Lung (tissue), 11 donors: ENCODE measurements at regions not wholly inside any gene's neighbourhood (a gene's known extent, or its start where the extent isn't known, plus 50 kb on each side); places are given as distances from the start of the nearest gene placed in this dataset.

Experiments used
- ATAC-seq: fragments of 200-7000 bp; cut with Tn5 transposase; one replicate; pipeline ENCODE4 v1.9.1; 2020; ENCODE audit warnings: moderate number of reproducible peaks; ENCODE audit not compliant: insufficient read depth, low FRiP score
- DNase-seq, 3 donors: peaks; one replicate each; pipeline ENCODE4 v3.0.0-alpha.2; 2013 to 2017
- H3K27ac ChIP-seq, 2 donors: one replicate each; pipeline ENCODE4 v1.5.1; 2013; ENCODE audit warnings: mild to moderate bottlenecking in 2 of 2, moderate library complexity in 2 of 2, control low read depth in 1 of 2, inconsistent platforms in 1 of 2, low read depth in 1 of 2, low read length in 1 of 2
- H3K27me3 ChIP-seq, 3 donors: one replicate each; pipeline ENCODE4 v1.5.1; 2013; ENCODE audit warnings: low read length in 2 of 3; ENCODE audit not compliant: control insufficient read depth in 3 of 3, insufficient read depth in 3 of 3
- H3K36me3 ChIP-seq, 4 donors: one replicate each; pipeline ENCODE4 v1.5.1; 2013; ENCODE audit warnings: low read length in 4 of 4, mild to moderate bottlenecking in 1 of 4, moderate library complexity in 1 of 4; ENCODE audit not compliant: control insufficient read depth in 4 of 4, insufficient read depth in 4 of 4
- H3K4me1 ChIP-seq, 5 donors: one replicate each; pipeline ENCODE4 v1.5.1; 2013; ENCODE audit warnings: low read length in 5 of 5, mild to moderate bottlenecking in 2 of 5, moderate library complexity in 1 of 5; ENCODE audit not compliant: control insufficient read depth in 5 of 5, insufficient read depth in 5 of 5
- H3K4me3 ChIP-seq: one replicate; pipeline ENCODE4 v1.5.1; 2013; ENCODE audit warnings: mild to moderate bottlenecking, control low read depth, moderate library complexity
- H3K9ac ChIP-seq, 2 donors: one replicate each; pipeline ENCODE4 v1.5.1; 2013; ENCODE audit warnings: low read length in 2 of 2, control low read depth in 1 of 2; ENCODE audit not compliant: insufficient read depth in 1 of 2
- H3K9me3 ChIP-seq, 4 donors: one replicate each; pipeline ENCODE4 v1.5.1; 2013; ENCODE audit warnings: low read length in 3 of 4, mild to moderate bottlenecking in 1 of 4, moderate library complexity in 1 of 4; ENCODE audit not compliant: control insufficient read depth in 4 of 4, insufficient read depth in 3 of 4
- WGBS, 2 donors: extraction: QIAGEN DNeasy Blood & Tissue Kit; methylation state at CpG; one replicate each; pipeline ENCODE4 v1.1.7; 2013; 5-methylcytosine and 5-hydroxymethylcytosine counted together
- TF ChIP-seq, protein P1 (sequence below): IDR thresholded peaks from 2 replicates; pipeline ENCODE4 v1.5.1; 2012; ENCODE audit warnings: mild to moderate bottlenecking; ENCODE audit errors: control extremely low read depth, extremely low read depth
- donor health status: control.
- donor health status: control.
- donor health status: Bipolar disorder and iron deficiency.
- donor health status: healthy.
- donor health status: DM: yes; HTN: yes; CAD: no.

GRCh38 chr2:196368546-196369225 lies 197.3 kb upstream of the STK17B start:
- Histone ChIP-seq H3K9ac (no peak overlapping the region), H3K4me1 (peaks cover 0 to 11% (median 0%) of the 10 kb centered on the region in 5 donors), H3K4me3 (no peak overlapping the region), H3K27ac (no peak overlapping the region), H3K36me3 (no peaks in the 10 kb centered on the region), H3K27me3 (no peaks in the 10 kb centered on the region), H3K9me3 (peaks cover 1 to 7% (median 4%) of the 10 kb centered on the region in 4 donors)
- 95 to 98% methylated on average over 2 of the region's 2 CpGs for WGBS, 2 donors
- no peak for ATAC-seq
- DNase-seq: no peak
- TF ChIP-seq, protein P1, sequence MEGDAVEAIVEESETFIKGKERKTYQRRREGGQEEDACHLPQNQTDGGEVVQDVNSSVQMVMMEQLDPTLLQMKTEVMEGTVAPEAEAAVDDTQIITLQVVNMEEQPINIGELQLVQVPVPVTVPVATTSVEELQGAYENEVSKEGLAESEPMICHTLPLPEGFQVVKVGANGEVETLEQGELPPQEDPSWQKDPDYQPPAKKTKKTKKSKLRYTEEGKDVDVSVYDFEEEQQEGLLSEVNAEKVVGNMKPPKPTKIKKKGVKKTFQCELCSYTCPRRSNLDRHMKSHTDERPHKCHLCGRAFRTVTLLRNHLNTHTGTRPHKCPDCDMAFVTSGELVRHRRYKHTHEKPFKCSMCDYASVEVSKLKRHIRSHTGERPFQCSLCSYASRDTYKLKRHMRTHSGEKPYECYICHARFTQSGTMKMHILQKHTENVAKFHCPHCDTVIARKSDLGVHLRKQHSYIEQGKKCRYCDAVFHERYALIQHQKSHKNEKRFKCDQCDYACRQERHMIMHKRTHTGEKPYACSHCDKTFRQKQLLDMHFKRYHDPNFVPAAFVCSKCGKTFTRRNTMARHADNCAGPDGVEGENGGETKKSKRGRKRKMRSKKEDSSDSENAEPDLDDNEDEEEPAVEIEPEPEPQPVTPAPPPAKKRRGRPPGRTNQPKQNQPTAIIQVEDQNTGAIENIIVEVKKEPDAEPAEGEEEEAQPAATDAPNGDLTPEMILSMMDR: no peak

- H3K9me3 ChIP-seq: peaks cover 1 to 7% (median 4%) of the 10 kb centered on the region in 4 donors
- ATAC-seq (no peak), DNase-seq (no peak)
- no peaks in the 10 kb centered on the region for H3K27me3 ChIP-seq
- peaks cover 0 to 9% (median 0%) of the 10 kb centered on the region in 5 donors for H3K4me1 ChIP-seq
- TF ChIP-seq, protein P1: no peak
- no peak overlapping the region for H3K27ac ChIP-seq
- WGBS, 2 donors: 88 to 94% methylated on average over 1 of the region's 1 CpG
- H3K9ac ChIP-seq: no peak overlapping the region
- H3K36me3 ChIP-seq: no peaks in the 10 kb centered on the region
- no peak overlapping the region for H3K4me3 ChIP-seq
Observed at GRCh38 chr2:196369967-196370366, 198.6 kb upstream of the STK17B start.

- no peak for ATAC-seq
- WGBS, 2 donors: 86 to 95% methylated on average over 1 of the region's 1 CpG
- Histone ChIP-seq H3K36me3 (no peaks in the 10 kb centered on the region), H3K4me1 (peaks cover 0 to 7% (median 0%) of the 10 kb centered on the region in 5 donors), H3K4me3 (no peak overlapping the region), H3K27ac (no peak overlapping the region), H3K9me3 (peaks cover 1 to 7% (median 4%) of the 10 kb centered on the region in 4 donors), H3K27me3 (no peaks in the 10 kb centered on the region), H3K9ac (peak overlapping the region in 1 of 2 donors; percentile 6)
- DNase-seq: no peak
- TF ChIP-seq, protein P1: no peak
Observed at GRCh38 chr2:196370381-196370780, 199.0 kb upstream of the STK17B start.
